ENCODE measurements at regions not wholly inside any gene's neighbourhood (a gene's known extent, or its start where the extent isn't known, plus 50 kb on each side); places are given as distances from the start of the nearest gene placed in this dataset.

- Histone ChIP-seq H3K4me2 (ENCODE audit: low read length) (no peak overlapping the region), H3K4me3 (ENCODE audit: low read length) (no peak overlapping the region), H3K79me2 (ENCODE audit: low read length) (no peaks in the 10 kb centered on the region), H3K36me3 (ENCODE audit: low read depth, low read length) (no peaks in the 10 kb centered on the region), H3K27ac (ENCODE audit: low read length) (no peak overlapping the region), H3K9me3 (ENCODE audit: low read length) (no peaks in the 10 kb centered on the region), H3K27me3 (ENCODE audit: low read length) (no peaks in the 10 kb centered on the region), H3F3A (ENCODE audit: low read length, unreplicated experiment) (no peaks in the 10 kb centered on the region), H2AFZ (ENCODE audit: low read length) (no peak overlapping the region), H4K20me1 (ENCODE audit: low read length) (no peaks in the 10 kb centered on the region), H3K9ac (ENCODE audit: low read length) (no peak overlapping the region), H3K4me1 (ENCODE audit: insufficient read depth, low read length) (no peaks in the 10 kb centered on the region; the same call in 1 of the 2 replicates), H3K9me2 (replicated peaks; ENCODE audit: low read length) (no peaks in the 10 kb centered on the region)
- no TSS peak for BruUV-seq (replicated peaks)
- intact Hi-C loops (cut with micrococcal nuclease), result no loop called here
- ChIA-PET CTCF (no interaction called here), POLR2A (ENCODE audit: unreplicated experiment) (no interaction called here)
- DNase-seq (no peak), ATAC-seq (peak; percentile 66; the same call in 1 of the 2 replicates)
- no peak for TF ChIP-seq EZH2phosphoT487 (IDR thresholded peaks at IDR 0.05; ENCODE audit: borderline replicate concordance, low read length)
- no peak for TF ChIP-seq EZH2 (IDR thresholded peaks at IDR 0.05; ENCODE audit: low read length, unreplicated experiment)
- no peak for TF ChIP-seq CTCF (conservative IDR thresholded peaks at IDR 0.05; ENCODE audit: low read depth, low read length)
These were observed 289.8 kb upstream of the SNX7 start for GRCh38 chr1:98371764-98372163.

GRCh38 chr1:98369463-98369862, 292.1 kb upstream of the SNX7 start:
- no peaks in the 10 kb centered on the region for H3K79me2 ChIP-seq (ENCODE audit: low read length)
- intact Hi-C loops (cut with micrococcal nuclease), result no loop called here
- ChIA-PET POLR2A (ENCODE audit: unreplicated experiment) (no interaction called here), CTCF (no interaction called here)
- no peaks in the 10 kb centered on the region for H3F3A ChIP-seq (ENCODE audit: low read length, unreplicated experiment)
- no peaks in the 10 kb centered on the region; the same call in 1 of the 2 replicates for H3K4me1 ChIP-seq (ENCODE audit: insufficient read depth, low read length)
- BruUV-seq (replicated peaks), result no TSS peak
- no peak overlapping the region for H3K4me2 ChIP-seq (ENCODE audit: low read length)
- H3K9ac ChIP-seq (ENCODE audit: low read length), result no peak overlapping the region
- H4K20me1 ChIP-seq (ENCODE audit: low read length), result no peaks in the 10 kb centered on the region
- no peaks in the 10 kb centered on the region for H3K9me3 ChIP-seq (ENCODE audit: low read length)
- H2AFZ ChIP-seq (ENCODE audit: low read length), result no peak overlapping the region
- H3K27ac ChIP-seq (ENCODE audit: low read length), result no peak overlapping the region
- DNase-seq (no peak), ATAC-seq (no peak)
- no peak for TF ChIP-seq EZH2 (IDR thresholded peaks at IDR 0.05; ENCODE audit: low read length, unreplicated experiment)
- no peak for TF ChIP-seq EZH2phosphoT487 (IDR thresholded peaks at IDR 0.05; ENCODE audit: borderline replicate concordance, low read length)
- no peak for TF ChIP-seq CTCF (conservative IDR thresholded peaks at IDR 0.05; ENCODE audit: low read depth, low read length)
- H3K27me3 ChIP-seq (ENCODE audit: low read length), result no peaks in the 10 kb centered on the region
- H3K4me3 ChIP-seq (ENCODE audit: low read length), result no peak overlapping the region
- no peaks in the 10 kb centered on the region for H3K9me2 ChIP-seq (replicated peaks; ENCODE audit: low read length)
- no peaks in the 10 kb centered on the region for H3K36me3 ChIP-seq (ENCODE audit: low read depth, low read length)

- no peak overlapping the region for H3K4me2 ChIP-seq (ENCODE audit: low read length)
- no peaks in the 10 kb centered on the region; the same call in 1 of the 2 replicates for H3K4me1 ChIP-seq (ENCODE audit: insufficient read depth, low read length)
- H3F3A ChIP-seq (ENCODE audit: low read length, unreplicated experiment), result no peaks in the 10 kb centered on the region
- no TSS peak for BruUV-seq (replicated peaks)
- no peak overlapping the region for H3K27ac ChIP-seq (ENCODE audit: low read length)
- H3K27me3 ChIP-seq (ENCODE audit: low read length), result no peaks in the 10 kb centered on the region
- DNase-seq, result no peak
- no peak for ATAC-seq
- no peaks in the 10 kb centered on the region for H3K9me2 ChIP-seq (replicated peaks; ENCODE audit: low read length)
- H3K4me3 ChIP-seq (ENCODE audit: low read length), result no peak overlapping the region
- CTCF ChIA-PET, result no interaction called here
- H3K9ac ChIP-seq (ENCODE audit: low read length), result no peak overlapping the region
- H3K79me2 ChIP-seq (ENCODE audit: low read length), result no peaks in the 10 kb centered on the region
- no peaks in the 10 kb centered on the region for H4K20me1 ChIP-seq (ENCODE audit: low read length)
- H3K9me3 ChIP-seq (ENCODE audit: low read length), result no peaks in the 10 kb centered on the region
- H2AFZ ChIP-seq (ENCODE audit: low read length), result no peak overlapping the region
- H3K36me3 ChIP-seq (ENCODE audit: low read depth, low read length), result no peaks in the 10 kb centered on the region
- POLR2A ChIA-PET (ENCODE audit: unreplicated experiment), result no interaction called here
- intact Hi-C loops (cut with micrococcal nuclease), result no loop called here
- no peak for TF ChIP-seq EZH2phosphoT487 (IDR thresholded peaks at IDR 0.05; ENCODE audit: borderline replicate concordance, low read length)
- TF ChIP-seq EZH2 (IDR thresholded peaks at IDR 0.05; ENCODE audit: low read length, unreplicated experiment), result no peak
- no peak for TF ChIP-seq CTCF (conservative IDR thresholded peaks at IDR 0.05; ENCODE audit: low read depth, low read length)
These were observed 292.5 kb upstream of the SNX7 start for GRCh38 chr1:98368995-98369394.
